K562 (cell line): ENCODE measurements at regions not wholly inside any gene's neighbourhood (a gene's known extent, or its start where the extent isn't known, plus 50 kb on each side); places are given as distances from the start of the nearest gene placed in this dataset.

ENCODE experiments used
- E2F5 ChIP-seq: sonication (generic); formaldehyde crosslinking; IDR thresholded peaks from 2 replicates; pipeline ENCODE4 v1.8.0; 2022; ENCODE audit warnings: mild to moderate bottlenecking, missing genetic modification reagents
- EP300 ChIP-seq: IDR thresholded peaks from 2 replicates; pipeline ENCODE4 v1.6.1; 2012; ENCODE audit warnings: low read length, improper control_type of control experiment
- EZH2 ChIP-seq: IDR thresholded peaks from 2 replicates; pipeline ENCODE4 v1.6.1; 2012; ENCODE audit warnings: low read depth, mild to moderate bottlenecking, inconsistent platforms, low read length, borderline replicate concordance
- HMGN3 ChIP-seq: IDR thresholded peaks from 2 replicates; pipeline ENCODE4 v1.6.1; 2011; ENCODE audit warnings: borderline replicate concordance, low read depth, mild to moderate bottlenecking, mixed read lengths, low read length; ENCODE audit not compliant: insufficient read length; ENCODE audit errors: extremely low read depth
- MAX ChIP-seq: sonication (generic); formaldehyde crosslinking; IDR thresholded peaks from 2 replicates; pipeline ENCODE4 v1.9.0; 2022; ENCODE audit warnings: mild to moderate bottlenecking, missing genetic modification reagents
- NR2C1 ChIP-seq, 2 experiments: fragments of 450-650 bp; IDR thresholded peaks; 2 replicates each; pipeline ENCODE4 v1.6.1; 2017; ENCODE audit warnings: mild to moderate bottlenecking in 2 of 2, antibody characterized with exemption in 1 of 2, inconsistent platforms in 1 of 2, missing compliant biosample characterization in 1 of 2, missing genetic modification characterization in 1 of 2
- NR2C2 ChIP-seq, 2 experiments: fragments of 200-800 bp in 1 of 2; sonication (Bioruptor generic) in 1 of 2; sonication (generic) in 1 of 2; formaldehyde crosslinking in 1 of 2; IDR thresholded peaks; 2 replicates each; pipeline versions ENCODE4 v1.6.1 to v1.8.0; 2016 to 2022; ENCODE audit warnings: mild to moderate bottlenecking in 1 of 2, missing compliant biosample characterization in 1 of 2, missing genetic modification characterization in 1 of 2, missing genetic modification reagents in 1 of 2
- NRF1 ChIP-seq, 2 experiments: fragments of 450-650 bp; IDR thresholded peaks in 1 of 2; conservative IDR thresholded peaks in 1 of 2; 2 replicates each; pipeline ENCODE4 v1.6.1; 2014; ENCODE audit warnings: mild to moderate bottlenecking in 2 of 2
- SP1 ChIP-seq: sonication (generic); formaldehyde crosslinking; IDR thresholded peaks from 2 replicates; pipeline ENCODE4 v1.8.1; 2022; ENCODE audit warnings: mild to moderate bottlenecking, missing genetic modification reagents
- ZBTB33 ChIP-seq: sonication (generic); formaldehyde crosslinking; IDR thresholded peaks from 2 replicates; pipeline ENCODE4 v1.8.1; 2023; ENCODE audit warnings: mild to moderate bottlenecking, missing genetic modification reagents

GRCh38 chr10:94069884-94070283, 76.2 kb downstream of the PLCE1 start:
- TF ChIP-seq NRF1 (conservative IDR thresholded peaks at IDR 0.05 in 1 of 2, IDR thresholded peaks at IDR 0.05 in 1 of 2), result no peak
- no peak for TF ChIP-seq EP300
- TF ChIP-seq ZBTB33, result no peak
- no peak for TF ChIP-seq NR2C2 (CRISPR knock-in tag; IDR thresholded peaks at IDR 0.05)
- no peak for TF ChIP-seq NR2C2 (tag; IDR thresholded peaks at IDR 0.05)
- TF ChIP-seq NR2C1 (IDR thresholded peaks at IDR 0.05), result no peak
- TF ChIP-seq NR2C1 (tag; IDR thresholded peaks at IDR 0.05), result no peak
- TF ChIP-seq E2F5 (CRISPR knock-in tag), result no peak
- TF ChIP-seq MAX (CRISPR knock-in tag), result no peak
- TF ChIP-seq SP1 (CRISPR knock-in tag), result no peak
- TF ChIP-seq EZH2, result no peak
- TF ChIP-seq HMGN3, result no peak
